PC-3 (cell line): ENCODE measurements at regions not wholly inside any gene's neighbourhood (a gene's known extent, or its start where the extent isn't known, plus 50 kb on each side); places are given as distances from the start of the nearest gene placed in this dataset.

Experiments
- ATAC-seq: fragments of 200-7000 bp; cut with Tn5 transposase; 2 replicates; pipeline ENCODE4 v1.9.1; 2020; ENCODE audit warnings: mild to moderate bottlenecking, moderate library complexity
- BruUV-seq: library from RNA; stranded (reverse); fragments of 400-500 nt; replicated peaks from 2 replicates; lab custom pipeline; 2021; lab: Mats Ljungman, UMichigan
- CTCF ChIA-PET: fragments of 300-600 bp; sonication (Branson Sonifier 250); formaldehyde crosslinking; loops from one replicate; lab custom pipeline; 2022; ENCODE audit warnings: antibody characterized with exemption; lab: Charles Lee
- POLR2A ChIA-PET: fragments of 300-600 bp; sonication (Branson Sonifier 250); formaldehyde crosslinking; loops from one replicate; lab custom pipeline; 2022; ENCODE audit warnings: antibody characterized with exemption; ENCODE audit not compliant: unreplicated experiment; lab: Charles Lee
- DNase-seq: peaks from one replicate; pipeline ENCODE4 v3.0.0-alpha.2; 2015
- H2AFZ ChIP-seq: fragments of 300-600 bp; sonication (generic); 2 replicates; pipeline ENCODE4 v1.6.0; 2016; ENCODE audit warnings: antibody characterized with exemption, low read length
- H3F3A ChIP-seq: fragments of 300-600 bp; sonication (generic); one replicate; pipeline ENCODE4 v1.6.0; 2017; ENCODE audit warnings: antibody characterized with exemption, low read length, control low read depth, mild to moderate bottlenecking; ENCODE audit not compliant: unreplicated experiment
- H3K27ac ChIP-seq: fragments of 300-600 bp; sonication (generic); 2 replicates; pipeline ENCODE4 v1.5.1; 2016; ENCODE audit warnings: mild to moderate bottlenecking, low read length
- H3K27me3 ChIP-seq: fragments of 300-600 bp; sonication (generic); 2 replicates; pipeline ENCODE4 v1.6.1; 2016; ENCODE audit warnings: low read length, mixed read lengths
- H3K36me3 ChIP-seq: fragments of 300-600 bp; sonication (generic); 2 replicates; pipeline ENCODE4 v1.6.1; 2016; ENCODE audit warnings: low read depth, mixed run types, low read length, mixed read lengths
- H3K4me1 ChIP-seq: fragments of 300-600 bp; sonication (generic); 2 replicates; pipeline ENCODE4 v1.5.1; 2016; ENCODE audit warnings: low read length; ENCODE audit not compliant: insufficient read depth
- H3K4me2 ChIP-seq: fragments of 300-600 bp; sonication (generic); 2 replicates; pipeline ENCODE4 v1.6.0; 2016; ENCODE audit warnings: low read length
- H3K4me3 ChIP-seq: fragments of 300-600 bp; sonication (generic); 2 replicates; pipeline ENCODE4 v1.5.1; 2016; ENCODE audit warnings: mild to moderate bottlenecking, low read length, mixed read lengths
- H3K79me2 ChIP-seq: fragments of 300-600 bp; sonication (generic); 2 replicates; pipeline ENCODE4 v1.6.1; 2017; ENCODE audit warnings: low read length, mixed read lengths
- H3K9ac ChIP-seq: fragments of 300-600 bp; sonication (generic); 2 replicates; pipeline ENCODE4 v1.6.0; 2016; ENCODE audit warnings: mild to moderate bottlenecking, low read length
- H3K9me2 ChIP-seq: fragments of 300-600 bp; sonication (generic); replicated peaks from 2 replicates; pipeline ENCODE4 v1.6.1; 2016; ENCODE audit warnings: mixed run types, low read length, mixed read lengths
- H3K9me3 ChIP-seq: fragments of 300-600 bp; sonication (generic); 2 replicates; pipeline ENCODE4 v1.6.1; 2016; ENCODE audit warnings: low read length, mixed read lengths
- H4K20me1 ChIP-seq: fragments of 300-600 bp; sonication (generic); 2 replicates; pipeline ENCODE4 v1.6.1; 2016; ENCODE audit warnings: low read length, mixed read lengths
- CTCF ChIP-seq: fragments of 300-600 bp; sonication (generic); conservative IDR thresholded peaks from 2 replicates; pipeline ENCODE4 v1.5.1; 2017; ENCODE audit warnings: antibody characterized with exemption, low read depth, mild to moderate bottlenecking, low read length
- EZH2 ChIP-seq: fragments of 300-600 bp; sonication (generic); IDR thresholded peaks from one replicate; pipeline ENCODE4 v1.6.1; 2017; ENCODE audit warnings: antibody characterized with exemption, mild to moderate bottlenecking, low read length; ENCODE audit not compliant: unreplicated experiment
- EZH2phosphoT487 ChIP-seq: fragments of 300-600 bp; sonication (generic); IDR thresholded peaks from 2 replicates; pipeline ENCODE4 v1.6.1; 2018; ENCODE audit warnings: mild to moderate bottlenecking, antibody characterized with exemption, low read length, borderline replicate concordance
- intact Hi-C: fragments of 100-400 bp; cut with micrococcal nuclease; formaldehyde crosslinking; loops from 2 replicates; pipeline ENCODE4 v1.9.0; 2023

DNA sequence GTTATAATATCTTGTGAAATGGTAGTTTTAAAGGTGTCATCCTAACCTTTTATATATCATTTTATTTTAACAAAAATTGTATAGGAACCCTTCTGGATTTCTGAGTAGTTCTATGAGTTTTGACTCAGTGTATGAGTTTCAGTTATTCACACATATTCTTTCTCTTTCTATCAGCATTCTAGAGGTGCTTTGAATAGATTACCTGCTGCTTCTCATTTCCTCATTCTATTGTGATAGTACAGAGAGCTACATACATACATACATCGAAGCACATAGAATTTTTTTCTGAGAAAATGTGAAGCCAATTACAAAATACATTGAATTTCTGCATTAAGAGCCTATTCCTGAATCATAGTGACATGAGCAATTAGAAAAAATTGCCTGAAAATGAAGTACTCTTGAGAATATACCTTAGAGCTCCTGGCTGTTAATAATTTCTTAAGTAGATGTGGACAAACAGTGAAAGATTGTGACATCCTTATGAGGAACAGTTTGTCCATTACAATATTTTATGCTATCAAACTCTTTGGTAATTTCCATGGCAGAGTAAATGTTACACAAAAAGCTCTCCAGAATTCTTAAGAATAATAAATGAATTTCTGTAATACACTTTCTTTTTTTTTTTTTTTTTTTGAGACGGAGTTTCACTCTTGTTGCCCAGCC lies 556.6 kb downstream of the TRHDE start:
- ATAC-seq (no peak), DNase-seq (no peak)
- intact Hi-C loops, result no loop called here
- H3K36me3 ChIP-seq, result no peaks in the 10 kb centered on the region
- no peak overlapping the region for H3K9ac ChIP-seq
- H3K4me3 ChIP-seq, result no peak overlapping the region
- ChIA-PET POLR2A (no interaction called here), CTCF (no interaction called here)
- H3K27ac ChIP-seq, result no peak overlapping the region
- H3F3A ChIP-seq, result no peaks in the 10 kb centered on the region
- H3K4me2 ChIP-seq, result no peak overlapping the region
- BruUV-seq, result no TSS peak
- no peaks in the 10 kb centered on the region for H4K20me1 ChIP-seq
- no peak for TF ChIP-seq CTCF
- no peak for TF ChIP-seq EZH2phosphoT487
- TF ChIP-seq EZH2, result no peak
- no peaks in the 10 kb centered on the region for H3K79me2 ChIP-seq
- H3K27me3 ChIP-seq, result no peaks in the 10 kb centered on the region
- H3K4me1 ChIP-seq, result no peaks in the 10 kb centered on the region
- no peaks in the 10 kb centered on the region for H3K9me3 ChIP-seq
- H2AFZ ChIP-seq, result no peak overlapping the region
- no peaks in the 10 kb centered on the region for H3K9me2 ChIP-seq

DNA sequence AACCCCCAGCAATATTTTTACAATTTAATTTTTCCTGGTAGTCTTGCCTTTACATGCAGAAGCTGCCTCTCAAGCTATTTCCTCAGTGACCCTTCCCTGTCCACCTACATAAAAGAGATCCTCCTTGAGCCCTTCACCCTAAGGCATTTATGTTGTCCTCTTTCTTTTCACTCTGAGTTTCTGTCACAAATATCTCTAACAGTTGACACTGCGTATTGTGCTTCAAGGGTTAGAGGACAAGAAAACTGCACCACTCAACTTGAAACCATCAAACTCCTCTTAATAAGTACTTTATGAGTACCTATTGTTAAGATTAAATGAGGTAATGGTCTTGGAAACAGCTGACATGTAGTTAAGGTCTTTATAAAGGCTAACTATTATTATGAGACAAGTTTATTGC lies 557.7 kb downstream of the TRHDE start:
- Histone ChIP-seq H3K9me3 (no peaks in the 10 kb centered on the region), H3K9ac (no peak overlapping the region), H2AFZ (no peak overlapping the region), H3K4me2 (no peak overlapping the region), H3K36me3 (no peaks in the 10 kb centered on the region), H3K9me2 (no peaks in the 10 kb centered on the region), H3K4me3 (no peak overlapping the region), H3K4me1 (no peaks in the 10 kb centered on the region), H4K20me1 (no peaks in the 10 kb centered on the region), H3K27ac (no peak overlapping the region), H3K27me3 (no peaks in the 10 kb centered on the region), H3K79me2 (no peaks in the 10 kb centered on the region), H3F3A (no peaks in the 10 kb centered on the region)
- ATAC-seq (no peak), DNase-seq (no peak)
- intact Hi-C loops, result no loop called here
- TF ChIP-seq EZH2, result no peak
- TF ChIP-seq CTCF, result no peak
- TF ChIP-seq EZH2phosphoT487, result no peak
- ChIA-PET POLR2A (interaction anchor here (0.6 kb wide), 1 partner anchor 24 kb away, joined by 3 read pairs; no protein-coding TSS in a partner anchor), CTCF (no interaction called here)
- BruUV-seq, result no TSS peak

DNA sequence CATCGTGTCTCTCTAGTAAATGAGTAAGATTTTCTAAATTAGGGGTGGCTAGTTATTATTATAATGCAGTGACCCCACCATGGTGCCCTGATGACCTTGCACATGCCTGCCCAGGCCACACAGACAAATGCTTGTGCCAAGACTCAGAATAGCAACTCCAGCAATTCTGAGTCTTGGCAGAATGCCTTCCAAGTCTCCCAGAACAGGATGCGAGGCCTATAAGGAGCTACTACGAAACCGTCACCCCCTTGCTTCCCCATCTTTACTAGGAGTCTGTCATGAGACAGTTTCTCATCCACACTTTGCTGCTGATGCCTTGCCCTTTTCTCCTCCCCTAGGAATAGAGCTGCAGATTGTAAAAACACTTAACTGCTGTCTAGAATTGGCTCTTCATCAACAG lies 559.9 kb downstream of the TRHDE start:
- H3K79me2 ChIP-seq, result no peaks in the 10 kb centered on the region
- 0 out of 2 replicates have a peak, but pooled peaks cover 2% of the 10 kb centered on the region for H3K27me3 ChIP-seq
- TF ChIP-seq CTCF (no peak), EZH2 (no peak), EZH2phosphoT487 (no peak)
- ATAC-seq (no peak), DNase-seq (no peak)
- H3F3A ChIP-seq, result no peaks in the 10 kb centered on the region
- ChIA-PET POLR2A (no interaction called here), CTCF (no interaction called here)
- H3K4me1 ChIP-seq, result no peaks in the 10 kb centered on the region
- no peaks in the 10 kb centered on the region for H3K9me2 ChIP-seq
- H3K27ac ChIP-seq, result no peak overlapping the region
- no peaks in the 10 kb centered on the region for H3K9me3 ChIP-seq
- no peak overlapping the region for H2AFZ ChIP-seq
- H3K4me3 ChIP-seq, result no peak overlapping the region
- no peaks in the 10 kb centered on the region for H3K36me3 ChIP-seq
- no peak overlapping the region for H3K4me2 ChIP-seq
- intact Hi-C loops, result no loop called here
- H4K20me1 ChIP-seq, result no peaks in the 10 kb centered on the region
- no peak overlapping the region for H3K9ac ChIP-seq
- BruUV-seq, result no TSS peak
